Mammary epithelial cell (primary cell): ENCODE measurements at regions not wholly inside any gene's neighbourhood (a gene's known extent, or its start where the extent isn't known, plus 50 kb on each side); places are given as distances from the start of the nearest gene placed in this dataset.

Source experiments
- EZH2 ChIP-seq: IDR thresholded peaks from 2 replicates; pipeline ENCODE4 v1.6.1; 2012; ENCODE audit warnings: low read length, inconsistent platforms, borderline replicate concordance
- TF ChIP-seq, protein P1 (sequence below), 2 donors: IDR thresholded peaks in 1 of 2; conservative IDR thresholded peaks in 1 of 2; 2 replicates each; pipeline ENCODE4 v1.5.1; 2011 to 2012; ENCODE audit warnings: inconsistent platforms in 2 of 2, low read length in 2 of 2, mild to moderate bottlenecking in 2 of 2, control low read depth in 1 of 2, low read depth in 1 of 2; ENCODE audit not compliant: insufficient read depth in 1 of 2; ENCODE audit errors: extremely low read depth in 1 of 2

DNA sequence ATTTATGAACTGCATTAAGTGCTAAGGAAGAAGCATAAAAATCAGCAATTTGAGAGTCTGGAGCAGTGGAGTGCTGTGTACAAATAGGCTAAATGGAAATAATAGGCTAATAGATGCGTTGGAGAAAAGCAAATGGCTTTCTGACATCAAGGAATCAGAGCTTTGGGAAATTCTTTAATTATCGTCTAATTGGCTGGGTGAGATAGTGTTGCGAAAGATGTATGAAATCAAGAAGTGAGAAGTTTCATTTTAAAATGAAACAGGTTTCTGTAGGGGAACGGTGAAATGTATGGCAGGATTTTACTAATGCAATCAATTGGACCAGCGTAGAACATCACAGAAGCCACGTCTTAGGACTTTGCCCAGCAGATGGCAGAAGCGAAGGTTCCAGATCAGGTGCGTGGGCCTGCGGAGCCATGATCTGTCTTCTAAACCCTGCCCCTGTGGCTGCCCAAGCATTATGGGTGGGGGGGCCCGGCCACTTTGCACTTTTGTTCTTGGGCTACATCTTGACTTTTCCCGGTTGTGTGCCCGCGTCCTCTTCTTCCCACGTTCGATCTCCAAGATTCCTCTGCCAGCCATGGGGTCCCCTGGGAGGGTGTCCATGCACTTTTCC is 118.5 kb upstream of the SHISA3 start:
- TF ChIP-seq, protein P1, sequence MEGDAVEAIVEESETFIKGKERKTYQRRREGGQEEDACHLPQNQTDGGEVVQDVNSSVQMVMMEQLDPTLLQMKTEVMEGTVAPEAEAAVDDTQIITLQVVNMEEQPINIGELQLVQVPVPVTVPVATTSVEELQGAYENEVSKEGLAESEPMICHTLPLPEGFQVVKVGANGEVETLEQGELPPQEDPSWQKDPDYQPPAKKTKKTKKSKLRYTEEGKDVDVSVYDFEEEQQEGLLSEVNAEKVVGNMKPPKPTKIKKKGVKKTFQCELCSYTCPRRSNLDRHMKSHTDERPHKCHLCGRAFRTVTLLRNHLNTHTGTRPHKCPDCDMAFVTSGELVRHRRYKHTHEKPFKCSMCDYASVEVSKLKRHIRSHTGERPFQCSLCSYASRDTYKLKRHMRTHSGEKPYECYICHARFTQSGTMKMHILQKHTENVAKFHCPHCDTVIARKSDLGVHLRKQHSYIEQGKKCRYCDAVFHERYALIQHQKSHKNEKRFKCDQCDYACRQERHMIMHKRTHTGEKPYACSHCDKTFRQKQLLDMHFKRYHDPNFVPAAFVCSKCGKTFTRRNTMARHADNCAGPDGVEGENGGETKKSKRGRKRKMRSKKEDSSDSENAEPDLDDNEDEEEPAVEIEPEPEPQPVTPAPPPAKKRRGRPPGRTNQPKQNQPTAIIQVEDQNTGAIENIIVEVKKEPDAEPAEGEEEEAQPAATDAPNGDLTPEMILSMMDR (conservative IDR thresholded peaks at IDR 0.05 in 1 of 2, IDR thresholded peaks at IDR 0.05 in 1 of 2; ENCODE audit: extremely low read depth in 1 of 2, insufficient read depth in 1 of 2, low read depth in 1 of 2, low read length in 2 of 2): no peak
- no peak for TF ChIP-seq EZH2
